H1 (cell line): ENCODE measurements at regions not wholly inside any gene's neighbourhood (a gene's known extent, or its start where the extent isn't known, plus 50 kb on each side); places are given as distances from the start of the nearest gene placed in this dataset.

Experiments used
- CTCF ChIA-PET: fragments of 300-600 bp; sonication (Branson Sonifier 250); formaldehyde crosslinking; loops from one replicate; lab custom pipeline; 2021; ENCODE audit not compliant: partially characterized antibody; lab: Charles Lee
- POLR2A ChIA-PET: fragments of 300-600 bp; sonication (Branson Sonifier 250); formaldehyde crosslinking; loops from one replicate; lab custom pipeline; 2021; ENCODE audit warnings: inconsistent platforms; ENCODE audit not compliant: partially characterized antibody; lab: Charles Lee
- DNase-seq, 2 experiments: peaks; one replicate each; pipeline versions ENCODE4 v3.0.0 to v3.0.0-alpha.2; 2010 to 2022; ENCODE audit warnings: low spot score in 2 of 2, low read depth in 1 of 2, mixed read lengths in 1 of 2
- FAIRE-seq: peaks from 2 replicates; lab custom pipeline; 2011; peaks lifted over from hg19 to GRCh38; lab: Jason Lieb, UNC
- H2AFZ ChIP-seq: 2 replicates; pipeline ENCODE4 v1.8.1; 2012; ENCODE audit warnings: low read length, inconsistent platforms
- H2AK5ac ChIP-seq: 2 replicates; pipeline ENCODE4 v1.6.1; 2013; ENCODE audit warnings: low read depth, low read length
- H2BK120ac ChIP-seq: replicated peaks from 2 replicates; pipeline ENCODE3; 2013; ENCODE audit warnings: low read depth, low read length, inconsistent platforms
- H2BK12ac ChIP-seq: 2 replicates; pipeline ENCODE4 v1.6.1; 2013; ENCODE audit warnings: low read depth, low read length
- H2BK15ac ChIP-seq: 2 replicates; pipeline ENCODE4 v1.6.1; 2013; ENCODE audit warnings: low read length
- H2BK20ac ChIP-seq: 2 replicates; pipeline ENCODE4 v1.6.1; 2013; ENCODE audit warnings: low read length
- H2BK5ac ChIP-seq: 2 replicates; pipeline ENCODE4 v1.6.1; 2013; ENCODE audit warnings: low read depth, low read length
- H3K14ac ChIP-seq: 2 replicates; pipeline ENCODE4 v1.6.1; 2013; ENCODE audit warnings: inconsistent platforms; ENCODE audit not compliant: insufficient read length
- H3K18ac ChIP-seq: 2 replicates; pipeline ENCODE4 v1.6.1; 2013; ENCODE audit warnings: low read length; ENCODE audit errors: extremely low read depth
- H3K23ac ChIP-seq: 2 replicates; pipeline ENCODE4 v1.6.1; 2013; ENCODE audit warnings: inconsistent platforms; ENCODE audit not compliant: insufficient read length
- H3K23me2 ChIP-seq: 2 replicates; pipeline ENCODE4 v1.6.1; 2013; ENCODE audit warnings: low read depth, low read length
- H3K27ac ChIP-seq: 2 replicates; pipeline ENCODE4 v1.6.1; 2011; ENCODE audit warnings: low read depth, low read length, inconsistent platforms
- H3K27me3 ChIP-seq, 4 experiments: replicated peaks in 1 of 4; 1 replicate in 1 of 4; 2 replicates in 3 of 4; pipeline versions ENCODE4 v1.6.1 to v1.8.1; 2011 to 2013; ENCODE audit warnings: low read length in 3 of 4, mild to moderate bottlenecking in 3 of 4, inconsistent platforms in 2 of 4, mixed read lengths in 2 of 4, moderate library complexity in 1 of 4; ENCODE audit not compliant: control insufficient read depth in 3 of 4, insufficient read depth in 3 of 4; ENCODE audit errors: extremely low read depth in 1 of 4
- H3K36me3 ChIP-seq, 4 experiments: 2 replicates each; pipeline versions ENCODE4 v1.6.1 to v1.8.1; 2011 to 2013; ENCODE audit warnings: mild to moderate bottlenecking in 4 of 4, low read length in 3 of 4, moderate library complexity in 2 of 4, control low read depth in 1 of 4, inconsistent platforms in 1 of 4; ENCODE audit not compliant: insufficient read depth in 4 of 4, control insufficient read depth in 2 of 4
- H3K4ac ChIP-seq: replicated peaks from 2 replicates; pipeline ENCODE3; 2013; ENCODE audit warnings: low read length, low read depth, mixed read lengths, inconsistent platforms; ENCODE audit not compliant: insufficient read length
- H3K4me1 ChIP-seq, 4 experiments: replicated peaks in 1 of 4; 1 replicate in 1 of 4; 2 replicates in 3 of 4; pipeline versions ENCODE4 v1.6.1 to v1.8.1; 2011 to 2013; ENCODE audit warnings: low read length in 3 of 4, inconsistent platforms in 2 of 4, mixed read lengths in 1 of 4; ENCODE audit not compliant: insufficient read depth in 4 of 4, control insufficient read depth in 3 of 4
- H3K4me2 ChIP-seq, 2 experiments: 2 replicates each; pipeline versions ENCODE4 v1.6.1 to v1.8.1; 2011 to 2013; ENCODE audit warnings: low read depth in 2 of 2, low read length in 2 of 2, control low read depth in 1 of 2, inconsistent platforms in 1 of 2, mild to moderate bottlenecking in 1 of 2; ENCODE audit not compliant: insufficient read depth in 1 of 2
- H3K4me3 ChIP-seq, 4 experiments: fragments of 200-600, 300-600 bp in 1 of 4; sonication (generic), shearing (Covaris generic), sonication (Bioruptor Twin) in 1 of 4; 2 replicates each; pipeline versions ENCODE4 v1.5.1 to v1.8.1; 2011 to 2016; ENCODE audit warnings: low read length in 4 of 4, low read depth in 3 of 4, control low read depth in 2 of 4, inconsistent platforms in 2 of 4, mild to moderate bottlenecking in 2 of 4, mixed read lengths in 1 of 4, moderate library complexity in 1 of 4; ENCODE audit not compliant: insufficient read depth in 2 of 4; ENCODE audit errors: extremely low read depth in 1 of 4
- H3K56ac ChIP-seq: replicated peaks from 2 replicates; pipeline ENCODE3; 2013; ENCODE audit warnings: low read depth, mild to moderate bottlenecking, mixed read lengths, low read length, inconsistent platforms; ENCODE audit not compliant: insufficient read length
- H3K79me1 ChIP-seq: 2 replicates; pipeline ENCODE4 v1.6.1; 2013; ENCODE audit warnings: low read depth, low read length, control low read depth
- H3K79me2 ChIP-seq, 2 experiments: 2 replicates each; pipeline versions ENCODE4 v1.6.1 to v1.8.1; 2012 to 2013; ENCODE audit warnings: low read length in 2 of 2, mild to moderate bottlenecking in 2 of 2, inconsistent platforms in 1 of 2; ENCODE audit not compliant: insufficient read depth in 2 of 2, control insufficient read depth in 1 of 2
- H3K9ac ChIP-seq, 4 experiments: replicated peaks in 1 of 4; 1 replicate in 1 of 4; 2 replicates in 3 of 4; pipeline versions ENCODE4 v1.6.1 to v1.8.1; 2011 to 2013; ENCODE audit warnings: low read depth in 3 of 4, low read length in 3 of 4, control low read depth in 2 of 4, mild to moderate bottlenecking in 2 of 4, moderate library complexity in 2 of 4, inconsistent platforms in 1 of 4; ENCODE audit errors: extremely low read depth in 1 of 4
- H3K9me3 ChIP-seq, 2 experiments: 2 replicates each; pipeline versions ENCODE4 v1.6.1 to v1.8.1; 2012 to 2013; ENCODE audit warnings: mild to moderate bottlenecking in 2 of 2, moderate library complexity in 2 of 2, control low read depth in 1 of 2, inconsistent platforms in 1 of 2, low read depth in 1 of 2, low read length in 1 of 2, mixed read lengths in 1 of 2; ENCODE audit not compliant: insufficient read depth in 2 of 2
- H4K20me1 ChIP-seq, 2 experiments: replicated peaks in 1 of 2; 2 replicates each; pipeline versions ENCODE3 to v1.8.1; 2011 to 2013; ENCODE audit warnings: inconsistent platforms in 2 of 2, low read length in 2 of 2, mild to moderate bottlenecking in 1 of 2; ENCODE audit not compliant: insufficient read depth in 2 of 2, control insufficient read depth in 1 of 2
- H4K5ac ChIP-seq: 2 replicates; pipeline ENCODE4 v1.6.1; 2013; ENCODE audit warnings: low read length, low read depth, mixed read lengths, inconsistent platforms; ENCODE audit not compliant: insufficient read length
- H4K8ac ChIP-seq: 2 replicates; pipeline ENCODE4 v1.8.0; 2013; ENCODE audit warnings: mild to moderate bottlenecking, moderate library complexity, low read length, inconsistent platforms; ENCODE audit not compliant: insufficient read depth; ENCODE audit errors: extremely low read depth
- H4K91ac ChIP-seq: replicated peaks from 2 replicates; pipeline ENCODE3; 2013; ENCODE audit warnings: low read length, mixed read lengths, inconsistent platforms; ENCODE audit not compliant: insufficient read length
- CBX5 ChIP-seq: fragments of 300-800, 300-1000 bp; sonication (generic); IDR thresholded peaks from 2 replicates; pipeline ENCODE4 v1.7.1; 2016; ENCODE audit warnings: antibody characterized with exemption, low read length, low read depth
- CREB1 ChIP-seq: IDR thresholded peaks from 2 replicates; pipeline ENCODE4 v1.6.1; 2012; ENCODE audit warnings: inconsistent platforms
- EZH2 ChIP-seq: fragments of 200-600 bp; sonication (generic); IDR thresholded peaks from 2 replicates; pipeline ENCODE4 v1.7.1; 2012; ENCODE audit warnings: low read depth, mild to moderate bottlenecking, moderate library complexity, low read length, inconsistent platforms; ENCODE audit not compliant: severe bottlenecking
- MAFK ChIP-seq: IDR thresholded peaks from 2 replicates; pipeline ENCODE4 v1.6.1; 2012; ENCODE audit warnings: low read depth, mild to moderate bottlenecking, improper control_type of control experiment, low read length
- POLR2AphosphoS5 ChIP-seq: IDR thresholded peaks from 2 replicates; pipeline ENCODE4 v1.6.1; 2011; ENCODE audit warnings: low read depth, low read length
- RXRA ChIP-seq: IDR thresholded peaks from 2 replicates; pipeline ENCODE4 v1.6.1; 2011; ENCODE audit warnings: low read depth, mild to moderate bottlenecking, low read length, moderate library complexity; ENCODE audit not compliant: insufficient read depth
- SAP30 ChIP-seq: fragments of 300-600 bp; sonication (generic); IDR thresholded peaks from 2 replicates; pipeline ENCODE4 v1.7.1; 2012; ENCODE audit warnings: low read length, moderate library complexity, mild to moderate bottlenecking, inconsistent platforms; ENCODE audit not compliant: insufficient read depth, insufficient replicate concordance
- SIRT6 ChIP-seq: IDR thresholded peaks from one replicate; pipeline ENCODE4 v1.7.1; 2012; ENCODE audit warnings: low read length, inconsistent platforms
- WGBS, 2 experiments: shearing (Covaris generic) in 1 of 2; methylation state at CpG; one replicate each; pipeline versions ENCODE4 v1.1.6 to v1.1.7; 2013 to 2015; ENCODE audit warnings: low lambda C conversion rate in 2 of 2, mixed read lengths in 2 of 2, inconsistent platforms in 1 of 2, low coverage in 1 of 2, missing lambda C conversion rate in 1 of 2; ENCODE audit not compliant: insufficient replicate concordance in 2 of 2, insufficient coverage in 1 of 2, insufficient read length in 1 of 2; ENCODE audit errors: extremely low coverage in 1 of 2, missing lambda C conversion rate in 1 of 2; 5-methylcytosine and 5-hydroxymethylcytosine counted together
- TF ChIP-seq, protein P1 (sequence below), 3 experiments: IDR thresholded peaks; 1 replicate in 2 of 3; 2 replicates in 1 of 3; pipeline versions ENCODE4 v1.5.1 to v1.6.1; 2011; ENCODE audit warnings: low read length in 3 of 3, mild to moderate bottlenecking in 3 of 3, inconsistent platforms in 2 of 3, low read depth in 1 of 3, moderate library complexity in 1 of 3; ENCODE audit not compliant: insufficient read depth in 1 of 3; ENCODE audit errors: control extremely low read depth in 1 of 3
- TF ChIP-seq, protein P2 (sequence below): IDR thresholded peaks from 2 replicates; pipeline ENCODE4 v1.6.1; 2011; ENCODE audit warnings: low read depth, mild to moderate bottlenecking, low read length; ENCODE audit not compliant: insufficient read depth

- H2BK15ac ChIP-seq: no peak overlapping the region
- H2AK5ac ChIP-seq: no peak overlapping the region
- no peak overlapping the region for H2BK120ac ChIP-seq
- no peak overlapping the region for H3K9ac ChIP-seq
- no peaks in the 10 kb centered on the region for H3K23me2 ChIP-seq
- H3K14ac ChIP-seq: no peak overlapping the region
- H2BK5ac ChIP-seq: no peak overlapping the region
- no peak overlapping the region for H2BK20ac ChIP-seq
- H3K79me2 ChIP-seq: no peaks in the 10 kb centered on the region
- FAIRE-seq (no peak), DNase-seq (no peak)
- H4K91ac ChIP-seq: no peak overlapping the region
- H3K18ac ChIP-seq: no peak overlapping the region
- H3K9me3 ChIP-seq: no peaks in the 10 kb centered on the region
- H3K79me1 ChIP-seq: no peaks in the 10 kb centered on the region
- no peak overlapping the region for H4K5ac ChIP-seq
- H3K27me3 ChIP-seq: no peaks in the 10 kb centered on the region
- no peak overlapping the region for H4K8ac ChIP-seq
- no peak overlapping the region for H3K23ac ChIP-seq
- H2BK12ac ChIP-seq: no peak overlapping the region
- H2AFZ ChIP-seq: no peak overlapping the region
- H3K27ac ChIP-seq: no peak overlapping the region
- H3K56ac ChIP-seq: no peak overlapping the region
- ChIA-PET POLR2A (interaction anchor here (0.6 kb wide), 1 partner anchor 1860 kb away, joined by 3 read pairs; no protein-coding TSS in a partner anchor), CTCF (interaction anchor here (0.7 kb wide), 1 partner anchor 77 kb away, joined by 3 read pairs; no protein-coding TSS in a partner anchor)
- H3K4ac ChIP-seq: no peak overlapping the region
- 88% methylated on average over 1 of the region's 1 CpG; no CpG with 5 or more reads in 1 of the 2 experiments for WGBS, 2 experiments
- H4K20me1 ChIP-seq: no peaks in the 10 kb centered on the region
- H3K36me3 ChIP-seq: no peaks in the 10 kb centered on the region
- TF ChIP-seq, protein P1, sequence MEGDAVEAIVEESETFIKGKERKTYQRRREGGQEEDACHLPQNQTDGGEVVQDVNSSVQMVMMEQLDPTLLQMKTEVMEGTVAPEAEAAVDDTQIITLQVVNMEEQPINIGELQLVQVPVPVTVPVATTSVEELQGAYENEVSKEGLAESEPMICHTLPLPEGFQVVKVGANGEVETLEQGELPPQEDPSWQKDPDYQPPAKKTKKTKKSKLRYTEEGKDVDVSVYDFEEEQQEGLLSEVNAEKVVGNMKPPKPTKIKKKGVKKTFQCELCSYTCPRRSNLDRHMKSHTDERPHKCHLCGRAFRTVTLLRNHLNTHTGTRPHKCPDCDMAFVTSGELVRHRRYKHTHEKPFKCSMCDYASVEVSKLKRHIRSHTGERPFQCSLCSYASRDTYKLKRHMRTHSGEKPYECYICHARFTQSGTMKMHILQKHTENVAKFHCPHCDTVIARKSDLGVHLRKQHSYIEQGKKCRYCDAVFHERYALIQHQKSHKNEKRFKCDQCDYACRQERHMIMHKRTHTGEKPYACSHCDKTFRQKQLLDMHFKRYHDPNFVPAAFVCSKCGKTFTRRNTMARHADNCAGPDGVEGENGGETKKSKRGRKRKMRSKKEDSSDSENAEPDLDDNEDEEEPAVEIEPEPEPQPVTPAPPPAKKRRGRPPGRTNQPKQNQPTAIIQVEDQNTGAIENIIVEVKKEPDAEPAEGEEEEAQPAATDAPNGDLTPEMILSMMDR (IDR thresholded peaks at IDR 0.05; ENCODE audit: control extremely low read depth in 1 of 3, insufficient read depth in 1 of 3, low read depth in 1 of 3, low read length in 3 of 3): no peak
- no peak for TF ChIP-seq RXRA
- TF ChIP-seq, protein P2, sequence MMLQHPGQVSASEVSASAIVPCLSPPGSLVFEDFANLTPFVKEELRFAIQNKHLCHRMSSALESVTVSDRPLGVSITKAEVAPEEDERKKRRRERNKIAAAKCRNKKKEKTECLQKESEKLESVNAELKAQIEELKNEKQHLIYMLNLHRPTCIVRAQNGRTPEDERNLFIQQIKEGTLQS: no peak
- TF ChIP-seq CREB1: no peak
- TF ChIP-seq SIRT6: no peak
- TF ChIP-seq SAP30: no peak
- TF ChIP-seq POLR2AphosphoS5: no peak
- TF ChIP-seq EZH2: no peak
- no peak for TF ChIP-seq CBX5
- TF ChIP-seq MAFK: no peak
- H3K4me2 ChIP-seq: no peak overlapping the region
- no peaks in the 10 kb centered on the region for H3K4me1 ChIP-seq
- H3K4me3 ChIP-seq: no peak overlapping the region
These were observed 411.0 kb upstream of the NDST3 start for GRCh38 chr4:117623326-117623725.
